Right atrium auricular region (tissue), 2 donors: ENCODE measurements at regions not wholly inside any gene's neighbourhood (a gene's known extent, or its start where the extent isn't known, plus 50 kb on each side); places are given as distances from the start of the nearest gene placed in this dataset.

Experiments
- DNase-seq: peaks from one replicate; pipeline ENCODE4 v3.0.0-alpha.2; 2019; ENCODE audit warnings: low spot score
- H3K27ac ChIP-seq, 2 donors: fragments of 200-600 bp; sonication (generic); 1 replicate in 1 of 2; 2 replicates in 1 of 2; pipeline ENCODE4 v1.5.1; 2016 to 2019
- H3K27me3 ChIP-seq, 2 donors: fragments of 200-600 bp; sonication (generic); one replicate each; pipeline versions ENCODE4 v1.5.1 to v1.6.0; 2017 to 2019
- H3K36me3 ChIP-seq: fragments of 200-600 bp; sonication (generic); one replicate; pipeline ENCODE4 v1.5.1; 2016
- H3K4me1 ChIP-seq, 2 donors: fragments of 200-600 bp; sonication (generic); one replicate each; pipeline versions ENCODE4 v1.5.1 to v1.6.0; 2017 to 2019
- H3K4me3 ChIP-seq, 2 donors: fragments of 200-600 bp; sonication (generic); 1 replicate in 1 of 2; 2 replicates in 1 of 2; pipeline ENCODE4 v1.5.1; 2017 to 2019; ENCODE audit warnings: mild to moderate bottlenecking in 1 of 2, moderate library complexity in 1 of 2
- H3K9me3 ChIP-seq, 2 donors: fragments of 200-600 bp; sonication (generic); one replicate each; pipeline ENCODE4 v1.5.1; 2019
- TF ChIP-seq, protein P1 (sequence below), 2 donors: fragments of 200-600 bp; sonication (generic); IDR thresholded peaks; one replicate each; pipeline ENCODE4 v1.5.1; 2019; ENCODE audit warnings: antibody characterized with exemption in 2 of 2

GRCh38 chr5:91841423-91841822 is 458.3 kb upstream of the ARRDC3 start:
- DNase-seq = no peak
- no peaks in the 10 kb centered on the region for H3K9me3 ChIP-seq
- TF ChIP-seq, protein P1, sequence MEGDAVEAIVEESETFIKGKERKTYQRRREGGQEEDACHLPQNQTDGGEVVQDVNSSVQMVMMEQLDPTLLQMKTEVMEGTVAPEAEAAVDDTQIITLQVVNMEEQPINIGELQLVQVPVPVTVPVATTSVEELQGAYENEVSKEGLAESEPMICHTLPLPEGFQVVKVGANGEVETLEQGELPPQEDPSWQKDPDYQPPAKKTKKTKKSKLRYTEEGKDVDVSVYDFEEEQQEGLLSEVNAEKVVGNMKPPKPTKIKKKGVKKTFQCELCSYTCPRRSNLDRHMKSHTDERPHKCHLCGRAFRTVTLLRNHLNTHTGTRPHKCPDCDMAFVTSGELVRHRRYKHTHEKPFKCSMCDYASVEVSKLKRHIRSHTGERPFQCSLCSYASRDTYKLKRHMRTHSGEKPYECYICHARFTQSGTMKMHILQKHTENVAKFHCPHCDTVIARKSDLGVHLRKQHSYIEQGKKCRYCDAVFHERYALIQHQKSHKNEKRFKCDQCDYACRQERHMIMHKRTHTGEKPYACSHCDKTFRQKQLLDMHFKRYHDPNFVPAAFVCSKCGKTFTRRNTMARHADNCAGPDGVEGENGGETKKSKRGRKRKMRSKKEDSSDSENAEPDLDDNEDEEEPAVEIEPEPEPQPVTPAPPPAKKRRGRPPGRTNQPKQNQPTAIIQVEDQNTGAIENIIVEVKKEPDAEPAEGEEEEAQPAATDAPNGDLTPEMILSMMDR (IDR thresholded peaks at IDR 0.05) = no peak
- H3K27ac ChIP-seq = no peak overlapping the region
- H3K4me3 ChIP-seq = no peak overlapping the region
- H3K27me3 ChIP-seq = no peaks in the 10 kb centered on the region
- no peaks in the 10 kb centered on the region for H3K36me3 ChIP-seq
- H3K4me1 ChIP-seq = no peaks in the 10 kb centered on the region

- Histone ChIP-seq H3K4me3 (no peak overlapping the region), H3K27ac (peak overlapping the region in 1 of 2 donors; percentile 23), H3K4me1 (no peaks in the 10 kb centered on the region), H3K36me3 (no peaks in the 10 kb centered on the region), H3K9me3 (no peaks in the 10 kb centered on the region), H3K27me3 (no peaks in the 10 kb centered on the region)
- no peak for DNase-seq
- TF ChIP-seq, protein P1 (IDR thresholded peaks at IDR 0.05) = no peak
Measured at GRCh38 chr5:91840412-91840811, 457.3 kb upstream of the ARRDC3 start.

- Histone ChIP-seq H3K36me3 (no peaks in the 10 kb centered on the region), H3K27ac (peak overlapping the region in 1 of 2 donors; percentile 23), H3K9me3 (no peaks in the 10 kb centered on the region), H3K4me3 (no peak overlapping the region), H3K4me1 (no peaks in the 10 kb centered on the region), H3K27me3 (no peaks in the 10 kb centered on the region)
- TF ChIP-seq, protein P1 (IDR thresholded peaks at IDR 0.05) = no peak
- no peak for DNase-seq
Measured at GRCh38 chr5:91839721-91840120, 456.6 kb upstream of the ARRDC3 start.

DNA sequence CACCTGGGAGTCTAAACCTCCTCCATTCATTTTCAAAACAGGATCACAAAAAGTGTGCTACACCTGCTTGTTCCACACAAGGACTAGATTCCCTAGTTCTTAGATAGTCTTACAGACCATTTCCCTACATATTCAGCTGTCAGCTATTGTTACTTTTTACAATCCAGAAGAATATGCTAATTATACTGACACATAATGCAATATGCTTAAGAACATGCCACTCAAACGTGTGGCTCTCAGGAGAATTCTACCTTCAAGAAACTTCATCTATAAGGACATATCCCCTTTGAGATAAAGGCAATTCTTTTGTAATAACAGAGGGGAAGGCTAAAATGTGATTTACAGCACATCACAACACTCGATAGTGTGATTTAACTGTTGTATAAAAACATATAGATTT is 456.1 kb upstream of the ARRDC3 start:
- no peaks in the 10 kb centered on the region for H3K4me1 ChIP-seq
- no peaks in the 10 kb centered on the region for H3K9me3 ChIP-seq
- TF ChIP-seq, protein P1 (IDR thresholded peaks at IDR 0.05) = no peak
- no peak overlapping the region for H3K27ac ChIP-seq
- H3K36me3 ChIP-seq = no peaks in the 10 kb centered on the region
- H3K4me3 ChIP-seq = no peak overlapping the region
- no peaks in the 10 kb centered on the region for H3K27me3 ChIP-seq
- no peak for DNase-seq

- Histone ChIP-seq H3K4me3 (no peak overlapping the region), H3K9me3 (no peaks in the 10 kb centered on the region), H3K27ac (no peak overlapping the region), H3K36me3 (no peaks in the 10 kb centered on the region), H3K27me3 (no peaks in the 10 kb centered on the region), H3K4me1 (no peaks in the 10 kb centered on the region)
- no peak for DNase-seq
- TF ChIP-seq, protein P1 (IDR thresholded peaks at IDR 0.05) = no peak
Measured at GRCh38 chr5:91830361-91830953, 447.3 kb upstream of the ARRDC3 start.

GRCh38 chr5:91825618-91826017 is 442.5 kb upstream of the ARRDC3 start:
- DNase-seq = no peak
- H3K27ac ChIP-seq = no peak overlapping the region
- H3K27me3 ChIP-seq = no peaks in the 10 kb centered on the region
- TF ChIP-seq, protein P1 (IDR thresholded peaks at IDR 0.05) = no peak
- H3K4me3 ChIP-seq = no peak overlapping the region
- no peaks in the 10 kb centered on the region for H3K36me3 ChIP-seq
- no peaks in the 10 kb centered on the region for H3K9me3 ChIP-seq
- no peaks in the 10 kb centered on the region for H3K4me1 ChIP-seq
